ENCODE measurements at regions not wholly inside any gene's neighbourhood (a gene's known extent, or its start where the extent isn't known, plus 50 kb on each side); places are given as distances from the start of the nearest gene placed in this dataset.
"Not testable (repeated sequence)": the region's sequence is repeated elsewhere in the genome, so short reads cannot be mapped to it uniquely, and the experiment has no call there.

- DNase-seq (ENCODE audit: low read depth in 2 of 2): peak; percentile 6 to 15
Measured at GRCh38 chr2:87075054-87075790, 53.6 kb upstream of the PLGLB1 start.

DNA sequence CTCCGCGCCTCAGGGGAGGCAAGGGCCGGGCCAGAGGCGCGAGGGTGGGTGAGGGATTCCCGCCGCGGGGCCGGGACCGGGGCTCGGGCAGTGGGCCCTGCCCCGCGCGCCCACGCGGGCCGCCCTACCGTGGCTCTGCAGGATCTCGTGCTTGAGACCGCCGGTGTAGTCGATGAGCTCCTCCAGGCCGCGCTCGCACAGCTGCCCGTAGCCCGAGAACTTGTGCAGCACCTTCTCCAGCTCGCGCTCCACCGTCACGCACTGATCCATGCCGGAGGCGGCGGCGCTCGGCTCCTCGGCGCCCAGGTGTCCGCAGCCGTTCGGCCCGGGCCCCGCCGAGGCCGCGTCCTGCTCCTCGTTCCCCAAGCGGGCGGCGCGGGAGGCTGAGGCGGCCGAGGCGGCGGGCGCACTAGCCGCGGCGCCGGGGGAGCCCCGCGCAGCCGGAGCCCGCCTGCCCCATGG lies 54.2 kb upstream of the PLGLB1 start:
- peak; percentile 38 to 49 for DNase-seq (ENCODE audit: low read depth in 2 of 2)

- DNase-seq (ENCODE audit: low read depth in 2 of 2): peak; percentile 80 to 88
Measured at GRCh38 chr2:87076253-87077123, 54.8 kb upstream of the PLGLB1 start.

- not testable (repeated sequence) for DNase-seq (ENCODE audit: low read depth in 2 of 2)
Measured at GRCh38 chr2:87077124-87077446, 55.4 kb upstream of the PLGLB1 start.

DNA sequence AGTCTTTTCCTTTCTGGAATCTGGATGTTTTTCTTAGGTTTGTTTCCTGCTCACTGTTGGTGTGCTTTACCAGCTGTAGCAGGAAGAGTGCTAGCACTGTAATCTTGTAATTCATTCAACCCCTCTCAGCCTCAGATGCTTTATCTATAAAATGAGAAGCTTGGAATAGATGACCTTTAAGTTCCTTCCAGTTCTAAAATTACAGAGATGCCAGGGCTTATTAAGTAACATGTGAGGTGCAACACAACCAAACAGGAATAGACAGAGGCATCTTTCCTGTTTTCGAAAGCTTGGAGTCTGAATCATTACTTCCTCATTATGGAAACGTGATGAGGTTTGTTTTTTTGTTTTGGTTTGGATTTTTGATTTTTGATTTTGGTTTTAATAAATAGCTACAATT lies 60.1 kb upstream of the PLGLB1 start:
- DNase-seq (ENCODE audit: low read depth in 2 of 2): not testable (repeated sequence)

DNA sequence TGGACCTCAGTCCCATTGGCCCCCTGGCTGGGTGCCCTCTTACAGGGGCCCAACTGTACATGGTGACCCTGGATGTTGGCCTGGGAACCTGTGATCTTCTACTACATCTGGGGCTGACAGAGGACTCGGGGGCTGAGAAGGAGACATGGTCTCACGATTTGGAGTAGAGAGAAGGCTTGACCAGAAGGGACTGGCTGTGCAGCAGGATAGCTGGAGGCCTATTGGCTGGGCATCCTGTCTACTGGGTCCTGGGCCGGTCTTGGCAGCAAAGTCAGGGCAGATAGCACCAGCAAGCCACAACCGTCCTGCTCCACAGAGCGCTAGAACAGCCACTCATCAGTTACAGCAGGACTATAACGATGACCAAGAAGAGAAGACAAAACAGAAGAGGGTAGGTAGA lies 66.4 kb upstream of the PLGLB1 start:
- DNase-seq (ENCODE audit: low read depth in 2 of 2): not testable (repeated sequence)

- not testable (repeated sequence) for DNase-seq (ENCODE audit: low read depth in 2 of 2)
Measured at GRCh38 chr2:87089401-87089800, 67.8 kb upstream of the PLGLB1 start.

DNA sequence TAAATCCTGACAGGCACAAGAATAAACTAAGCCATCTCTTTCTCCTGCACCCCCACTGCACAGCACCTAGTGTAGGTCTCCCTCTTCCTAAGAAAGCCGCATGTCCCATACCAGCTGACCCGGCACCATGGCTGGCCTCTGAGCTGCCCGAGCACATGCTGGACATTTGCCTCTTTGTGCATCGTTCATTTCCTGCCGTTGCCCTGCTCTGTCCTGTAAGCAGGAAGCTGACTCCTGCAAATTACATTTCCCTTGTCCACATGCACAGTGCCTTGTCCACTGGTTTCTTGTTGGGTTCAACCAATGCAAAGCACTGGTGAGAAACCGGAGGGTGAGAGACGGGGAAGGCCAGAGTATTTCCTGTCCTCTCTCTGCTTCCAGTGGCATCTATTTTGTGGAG lies 71.6 kb upstream of the PLGLB1 start:
- DNase-seq (ENCODE audit: low read depth in 2 of 2): not testable (repeated sequence)

DNA sequence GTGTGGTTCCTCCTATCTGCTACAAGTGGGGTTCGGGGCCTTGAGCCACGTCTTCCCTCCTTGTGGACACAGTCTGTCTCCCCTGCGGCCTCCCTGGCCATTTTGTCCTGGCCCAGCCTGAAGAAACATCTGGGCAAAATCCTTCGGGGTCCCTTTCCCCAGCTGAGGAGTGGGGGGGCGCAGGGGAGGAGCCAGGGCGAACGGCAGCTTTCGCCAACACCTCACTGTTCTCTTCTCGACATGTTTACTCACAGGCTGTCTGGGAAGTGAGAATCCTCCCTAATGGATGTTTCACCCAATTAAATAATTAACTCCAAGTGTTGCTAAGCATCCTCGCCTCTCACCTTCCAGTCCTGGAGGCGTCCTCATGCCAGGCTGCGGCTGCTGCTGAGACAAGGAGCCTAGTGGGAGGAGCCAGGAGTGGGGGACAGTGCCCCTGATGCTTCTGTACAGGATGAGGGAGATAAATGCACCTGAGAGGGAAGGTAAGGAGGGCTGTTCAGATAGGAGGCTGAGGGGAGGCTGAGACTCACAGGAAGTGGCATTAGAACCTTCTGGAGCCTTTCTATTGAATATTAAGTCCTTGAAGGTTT lies 72.4 kb upstream of the PLGLB1 start:
- DNase-seq (ENCODE audit: low read depth in 2 of 2): not testable (repeated sequence)

GRCh38 chr2:87095804-87096203 lies 74.2 kb upstream of the PLGLB1 start:
- not testable (repeated sequence) for DNase-seq (ENCODE audit: low read depth in 2 of 2)

DNA sequence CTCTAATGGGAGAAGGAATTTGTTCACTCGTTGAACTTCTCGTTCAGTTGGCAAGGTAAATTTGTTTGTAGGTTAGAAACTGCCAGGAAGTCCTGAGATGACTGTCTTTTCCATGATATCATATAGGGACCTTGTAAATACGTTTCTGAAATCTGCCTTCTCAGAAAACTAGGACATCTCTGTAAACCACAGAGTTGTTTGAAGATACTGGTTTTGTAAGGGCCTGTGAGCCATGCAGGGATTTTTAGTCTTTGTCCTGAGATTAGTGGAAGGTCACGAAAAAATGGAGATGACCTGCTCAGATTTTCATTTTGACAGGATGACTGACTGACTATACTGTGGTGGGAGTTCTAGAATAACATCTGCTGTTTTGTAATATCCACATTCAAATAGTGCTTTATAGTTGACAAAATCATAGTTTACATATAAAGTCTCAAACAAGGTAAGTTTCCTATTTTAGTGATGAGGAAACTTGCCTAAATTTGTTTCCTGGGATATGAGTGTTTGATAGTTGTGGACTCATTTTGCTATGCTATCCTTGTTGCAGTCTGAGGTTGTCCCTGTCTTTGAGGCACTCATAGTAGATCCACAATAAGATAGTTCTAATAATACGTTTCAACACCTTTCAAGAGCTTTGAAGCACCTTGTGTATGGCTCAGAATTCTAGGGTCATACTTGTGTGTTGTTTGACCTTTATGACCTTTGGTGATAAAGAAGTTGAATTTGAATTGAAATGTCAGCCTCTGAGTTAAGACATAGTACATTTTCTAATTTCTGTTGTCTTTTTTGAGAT lies 107.3 kb upstream of the PLGLB1 start:
- DNase-seq (ENCODE audit: low read depth in 2 of 2): not testable (repeated sequence)

DNA sequence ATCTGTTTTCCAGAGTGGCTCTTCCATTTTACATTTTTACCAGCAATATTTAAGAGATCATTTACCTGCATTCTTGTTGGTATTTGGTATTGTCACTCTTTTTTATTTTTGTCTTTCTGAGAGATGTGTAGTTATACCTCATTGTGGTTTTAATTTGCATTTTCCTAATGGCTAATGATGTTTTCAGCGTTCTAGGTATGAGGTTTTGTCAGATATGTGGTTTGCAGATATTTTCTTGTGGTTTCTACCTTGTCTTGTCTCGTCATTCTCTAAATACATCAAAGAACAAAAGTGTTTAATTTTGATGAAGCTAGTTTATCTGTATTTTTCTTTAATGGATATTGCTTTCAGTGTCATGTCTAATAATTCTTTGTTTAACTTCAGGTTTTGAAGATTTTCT lies 110.9 kb upstream of the PLGLB1 start:
- not testable (repeated sequence) for DNase-seq (ENCODE audit: low read depth in 2 of 2)

- DNase-seq (ENCODE audit: low read depth in 2 of 2): not testable (repeated sequence)
Measured at GRCh38 chr2:87151835-87152493, 130.3 kb upstream of the PLGLB1 start.

DNA sequence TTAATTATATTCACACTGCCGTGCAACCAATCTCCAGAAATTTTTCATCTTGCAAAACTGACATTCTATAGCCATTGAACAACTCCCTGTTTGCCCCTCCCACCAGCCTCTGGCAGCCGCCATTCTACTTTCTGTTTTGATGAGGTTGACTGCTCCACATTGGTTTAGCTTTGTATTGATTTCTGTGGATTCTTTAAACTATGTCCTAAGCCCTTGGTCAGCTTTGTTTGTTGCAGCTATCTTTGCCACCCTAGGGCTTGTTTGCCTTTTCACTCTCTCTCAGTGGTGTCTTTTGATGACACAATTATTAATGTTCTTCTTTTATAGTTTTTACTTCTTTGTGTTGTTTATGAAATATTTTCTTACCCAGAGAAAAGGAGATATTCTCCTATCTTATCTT lies 152.8 kb upstream of the PLGLB1 start:
- DNase-seq (ENCODE audit: low read depth in 2 of 2): not testable (repeated sequence)

DNA sequence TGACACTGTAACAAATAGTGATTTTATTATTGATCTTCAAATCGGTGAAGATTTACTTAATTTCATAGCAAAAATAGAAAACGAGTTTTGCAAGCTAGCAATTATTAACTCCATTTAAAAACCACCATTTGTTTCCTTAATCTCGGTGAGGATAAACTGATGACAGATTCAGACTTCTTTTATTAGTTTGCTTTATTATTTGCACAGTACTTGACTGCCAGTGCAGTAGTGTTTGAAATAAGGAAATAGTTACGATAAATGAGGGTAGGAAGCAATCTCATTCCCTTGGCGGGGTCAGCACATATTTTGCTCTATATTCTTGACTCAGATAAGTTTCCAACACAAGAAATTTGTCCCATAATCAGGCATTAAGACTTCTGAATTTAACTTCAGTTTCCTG lies 161.7 kb upstream of the PLGLB1 start:
- not testable (repeated sequence) for DNase-seq (ENCODE audit: low read depth in 2 of 2)

- DNase-seq (ENCODE audit: low read depth in 2 of 2): not testable (repeated sequence)
Measured at GRCh38 chr2:87184260-87184659, 162.6 kb upstream of the PLGLB1 start.

GRCh38 chr2:87189214-87189613 lies 167.6 kb upstream of the PLGLB1 start:
- not testable (repeated sequence) for DNase-seq (ENCODE audit: low read depth in 2 of 2)

DNA sequence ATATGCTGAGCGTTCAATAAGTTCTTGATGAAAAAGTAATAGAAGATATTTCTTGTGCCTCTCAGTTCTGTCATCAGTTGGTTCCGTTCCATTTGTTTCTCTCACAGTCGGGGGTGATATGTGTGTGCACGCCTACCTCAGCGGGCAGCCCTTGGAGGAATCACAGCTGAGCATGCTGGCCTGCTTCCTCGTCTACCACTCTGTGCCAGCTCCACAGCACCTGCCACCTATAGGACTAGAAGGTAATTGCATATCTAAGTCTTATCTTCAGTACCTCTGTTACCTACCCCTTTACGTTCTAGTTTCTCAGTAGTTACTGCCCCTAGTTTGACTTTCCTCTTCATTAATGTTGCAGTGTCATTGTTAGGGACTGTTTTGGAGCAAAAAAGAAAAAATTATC lies 171.7 kb upstream of the PLGLB1 start:
- DNase-seq (ENCODE audit: low read depth in 2 of 2): not testable (repeated sequence)

- DNase-seq (ENCODE audit: low read depth in 2 of 2): not testable (repeated sequence)
Measured at GRCh38 chr2:87194254-87194999, 172.8 kb upstream of the PLGLB1 start.

DNA sequence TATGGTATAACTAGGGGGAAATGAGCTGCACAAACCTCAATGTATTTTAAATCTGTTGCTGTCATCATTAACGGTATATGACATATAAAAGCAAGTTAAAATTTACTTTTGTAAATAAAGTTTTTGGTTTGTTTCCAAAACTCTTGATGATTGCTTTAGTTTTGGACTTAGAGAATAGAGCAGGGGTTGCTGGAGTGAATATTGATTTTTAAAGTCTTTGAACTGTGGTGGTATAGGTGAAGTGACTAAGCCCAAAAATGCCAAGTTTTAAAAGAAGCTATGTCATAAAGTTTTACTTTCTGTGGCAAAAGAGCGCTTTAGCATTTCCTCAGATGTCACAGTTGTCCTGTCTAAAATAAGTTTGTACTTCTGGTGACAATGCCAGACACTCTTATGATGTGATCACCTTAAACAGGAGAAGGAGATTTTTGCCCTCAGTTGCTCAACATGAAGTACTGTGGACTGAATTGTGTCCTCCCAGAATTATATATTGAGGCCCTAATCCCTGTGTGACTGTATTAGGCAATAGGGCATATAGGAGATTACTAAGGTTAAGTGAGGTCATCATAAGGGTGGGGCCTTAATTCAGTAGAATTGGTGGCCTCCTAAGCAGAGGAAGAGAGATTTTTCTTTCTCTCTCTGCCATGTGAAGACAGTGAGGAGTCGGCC lies 175.2 kb upstream of the PLGLB1 start:
- DNase-seq (ENCODE audit: low read depth in 2 of 2): not testable (repeated sequence)

All from stimulated activated CD4-positive, alpha-beta T cell treated with anti-CD3 and anti-CD28 coated beads, Interleukin-15, amount 100 ng/mL, for 48 hours (primary cell).